ENCODE measurements at regions not wholly inside any gene's neighbourhood (a gene's known extent, or its start where the extent isn't known, plus 50 kb on each side); places are given as distances from the start of the nearest gene placed in this dataset.

GRCh38 chr13:21240586-21240985 lies 64.1 kb downstream of the MRPL57 start:
- TF ChIP-seq, protein P1, sequence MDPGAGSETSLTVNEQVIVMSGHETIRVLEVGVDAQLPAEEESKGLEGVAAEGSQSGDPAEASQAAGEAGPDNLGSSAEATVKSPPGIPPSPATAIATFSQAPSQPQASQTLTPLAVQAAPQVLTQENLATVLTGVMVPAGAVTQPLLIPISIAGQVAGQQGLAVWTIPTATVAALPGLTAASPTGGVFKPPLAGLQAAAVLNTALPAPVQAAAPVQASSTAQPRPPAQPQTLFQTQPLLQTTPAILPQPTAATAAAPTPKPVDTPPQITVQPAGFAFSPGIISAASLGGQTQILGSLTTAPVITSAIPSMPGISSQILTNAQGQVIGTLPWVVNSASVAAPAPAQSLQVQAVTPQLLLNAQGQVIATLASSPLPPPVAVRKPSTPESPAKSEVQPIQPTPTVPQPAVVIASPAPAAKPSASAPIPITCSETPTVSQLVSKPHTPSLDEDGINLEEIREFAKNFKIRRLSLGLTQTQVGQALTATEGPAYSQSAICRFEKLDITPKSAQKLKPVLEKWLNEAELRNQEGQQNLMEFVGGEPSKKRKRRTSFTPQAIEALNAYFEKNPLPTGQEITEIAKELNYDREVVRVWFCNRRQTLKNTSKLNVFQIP (CRISPR knock-in tag; IDR thresholded peaks at IDR 0.05; ENCODE audit: borderline replicate concordance, low read depth), result no peak
- TF ChIP-seq ZFP3 (CRISPR knock-in tag; IDR thresholded peaks at IDR 0.05) (no peak), TCF4 (CRISPR knock-in tag; IDR thresholded peaks at IDR 0.05; ENCODE audit: borderline replicate concordance) (no peak)
